ENCODE measurements at regions not wholly inside any gene's neighbourhood (a gene's known extent, or its start where the extent isn't known, plus 50 kb on each side); places are given as distances from the start of the nearest gene placed in this dataset.
"Not testable (repeated sequence)": the region's sequence is repeated elsewhere in the genome, so short reads cannot be mapped to it uniquely, and the experiment has no call there.

DNA sequence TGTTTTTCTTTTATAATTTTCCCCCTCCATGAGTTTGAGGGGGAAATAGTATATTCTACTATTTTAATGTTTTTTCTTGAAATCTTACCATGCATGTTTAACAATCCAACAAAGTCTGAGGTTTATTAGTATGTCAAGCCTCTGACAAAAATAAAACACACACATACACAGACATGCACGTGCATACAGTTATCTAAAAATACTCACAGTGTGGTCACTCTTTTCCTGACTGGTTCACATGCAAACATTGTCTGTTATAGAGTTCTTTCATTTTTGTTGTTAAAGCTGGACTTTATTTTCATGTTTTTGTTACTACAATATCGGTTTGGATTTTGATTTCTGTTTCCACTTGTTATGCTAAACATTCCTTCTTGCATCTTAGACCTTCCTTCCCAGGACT is 236.6 kb downstream of the MFSD1 start:
- in situ Hi-C loops (cut with HindIII; ENCODE audit: low sequenced_read_pairs): no loop called here

DNA sequence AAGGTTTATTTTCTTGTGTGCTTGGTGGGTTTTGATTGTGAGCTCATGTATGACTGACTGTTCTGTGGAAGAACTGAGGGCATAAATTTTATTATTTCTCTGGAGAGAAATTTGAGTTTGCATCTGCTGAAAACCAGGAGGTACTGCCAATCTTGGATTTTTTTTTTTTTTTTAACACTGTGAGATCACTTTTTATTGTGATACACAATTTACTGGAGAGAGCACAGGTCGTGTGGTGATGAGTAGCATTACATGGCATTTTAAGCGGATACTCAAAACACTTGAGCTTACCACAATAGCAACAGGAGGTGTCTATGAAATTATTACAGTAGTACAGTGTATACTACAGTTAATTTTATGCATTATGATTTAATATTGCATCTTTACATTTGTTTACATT is 237.4 kb downstream of the MFSD1 start:
- in situ Hi-C loops (cut with HindIII; ENCODE audit: low sequenced_read_pairs): no loop called here

DNA sequence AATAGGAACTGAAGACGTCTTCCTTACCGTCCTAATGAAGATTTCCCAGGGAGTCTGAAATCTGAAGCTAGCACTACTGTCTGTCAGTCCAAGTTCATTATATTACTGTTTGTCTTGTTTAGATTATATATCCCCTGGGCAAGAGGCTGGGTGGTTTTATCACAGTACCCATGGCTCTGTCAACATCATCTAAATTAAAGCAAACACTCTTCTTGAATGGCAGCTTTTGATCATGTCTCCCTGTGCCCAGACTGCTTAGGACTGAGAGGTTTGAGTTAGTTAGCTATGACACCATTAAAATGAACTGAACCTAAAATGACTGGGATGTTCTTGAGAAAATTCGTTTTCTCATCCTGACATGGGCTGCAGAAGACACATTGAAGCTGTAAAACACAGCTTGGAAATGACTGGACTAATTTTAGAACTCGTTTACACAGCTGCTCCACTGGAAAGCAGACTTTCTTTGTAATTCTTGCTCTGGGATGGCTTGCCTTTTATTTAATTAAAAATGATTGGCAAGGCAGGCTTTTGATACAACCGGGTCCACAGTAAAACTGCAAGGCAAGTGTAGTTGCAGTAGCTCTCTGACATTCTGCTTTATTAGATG is 243.5 kb downstream of the MFSD1 start:
- in situ Hi-C loops (cut with HindIII; ENCODE audit: low sequenced_read_pairs): no loop called here

DNA sequence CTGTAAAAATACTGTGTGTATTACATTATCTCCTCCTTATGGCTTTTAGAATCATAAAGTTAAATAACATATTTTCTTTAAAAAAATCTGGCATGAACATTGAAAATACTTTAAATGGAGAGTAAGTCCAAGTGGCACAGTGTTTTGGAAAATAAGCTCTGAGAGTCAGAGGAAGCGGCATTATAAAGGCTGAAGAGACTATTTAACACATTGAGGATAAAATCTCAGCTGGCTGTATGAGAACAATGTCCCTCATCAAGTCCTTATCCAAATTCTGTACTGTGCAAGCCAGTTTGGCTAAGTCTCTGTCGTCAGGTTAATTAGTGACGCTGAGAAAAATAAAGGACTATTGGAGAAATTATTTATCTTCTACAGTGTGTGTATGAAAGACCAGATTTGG is 245.5 kb downstream of the MFSD1 start:
- in situ Hi-C loops (cut with HindIII; ENCODE audit: low sequenced_read_pairs): no loop called here

DNA sequence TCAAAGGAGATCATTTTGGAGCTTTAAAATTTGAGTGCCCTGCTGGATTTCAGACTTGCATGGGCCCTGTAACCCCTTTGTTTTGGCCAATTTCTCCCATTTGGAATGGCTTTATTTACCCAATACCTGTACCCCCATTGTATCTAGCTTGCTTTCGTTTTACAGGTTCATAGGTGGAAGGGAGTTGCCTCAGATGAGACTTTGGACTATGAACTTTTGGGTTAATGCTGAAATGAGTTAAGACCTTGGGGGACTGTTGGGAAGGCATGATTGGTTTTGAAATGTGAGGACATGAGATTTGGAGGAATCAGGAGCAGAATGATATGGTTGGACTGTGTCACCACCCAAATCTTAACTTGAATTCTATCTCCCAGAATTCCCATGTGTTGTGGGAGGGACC is 250.6 kb downstream of the MFSD1 start:
- in situ Hi-C loops (cut with HindIII; ENCODE audit: low sequenced_read_pairs): not testable (repeated sequence)

DNA sequence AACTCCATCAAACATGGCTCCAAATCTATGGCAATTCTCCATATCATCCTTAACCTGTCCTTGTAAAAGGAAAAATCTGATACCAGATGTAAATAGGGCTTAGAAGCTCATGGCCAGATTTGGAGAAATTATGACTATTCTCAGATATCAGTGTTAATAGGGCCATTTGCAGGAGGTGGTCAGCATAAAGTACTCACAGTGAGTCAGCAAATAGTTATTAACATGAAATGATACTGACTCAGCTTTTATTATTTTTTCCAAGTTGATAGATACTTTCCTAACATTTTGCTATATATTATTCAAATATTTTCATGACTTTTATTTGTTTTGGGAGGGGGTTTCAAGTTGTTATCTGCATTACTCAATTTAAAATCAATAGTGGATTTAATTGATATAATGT is 255.8 kb downstream of the MFSD1 start:
- in situ Hi-C loops (cut with HindIII; ENCODE audit: low sequenced_read_pairs): no loop called here

DNA sequence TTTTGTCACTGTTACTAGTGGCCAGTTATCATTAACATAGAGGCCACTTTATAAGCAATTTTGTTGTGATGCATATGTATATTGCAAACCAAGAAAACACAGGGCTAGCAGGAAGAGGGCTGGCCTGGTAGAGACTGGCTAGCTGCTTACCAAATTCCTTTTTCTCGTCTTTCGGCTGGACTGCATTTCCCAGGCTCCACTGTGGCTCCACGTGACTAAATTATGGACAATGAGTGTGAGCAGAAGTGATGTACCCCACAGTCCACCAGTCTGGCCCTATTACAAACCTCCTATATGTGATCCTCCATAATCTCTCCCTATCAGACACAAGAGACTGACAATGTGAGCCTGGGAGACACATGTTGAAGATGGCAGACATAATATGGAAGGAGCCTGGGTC is 257.0 kb downstream of the MFSD1 start:
- in situ Hi-C loops (cut with HindIII; ENCODE audit: low sequenced_read_pairs): no loop called here

DNA sequence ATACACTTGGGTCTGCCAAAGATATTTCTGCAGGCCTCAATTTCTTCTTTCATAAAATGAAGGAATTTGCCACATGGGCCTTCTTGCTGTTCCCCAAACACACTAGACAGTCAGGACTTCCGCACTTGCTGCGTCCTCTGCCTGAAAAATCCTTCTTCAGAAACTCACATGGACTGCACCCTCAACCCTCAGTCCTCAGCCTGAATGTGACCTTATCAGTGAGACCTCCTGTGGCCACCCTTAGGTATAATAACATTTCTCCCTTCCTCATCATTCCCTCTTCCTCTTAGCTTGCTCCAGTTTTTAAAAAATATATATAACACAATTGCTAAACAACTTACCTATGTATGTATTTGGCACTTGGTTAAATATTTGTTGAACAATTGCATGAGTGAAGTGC is 257.5 kb downstream of the MFSD1 start:
- in situ Hi-C loops (cut with HindIII; ENCODE audit: low sequenced_read_pairs): no loop called here

DNA sequence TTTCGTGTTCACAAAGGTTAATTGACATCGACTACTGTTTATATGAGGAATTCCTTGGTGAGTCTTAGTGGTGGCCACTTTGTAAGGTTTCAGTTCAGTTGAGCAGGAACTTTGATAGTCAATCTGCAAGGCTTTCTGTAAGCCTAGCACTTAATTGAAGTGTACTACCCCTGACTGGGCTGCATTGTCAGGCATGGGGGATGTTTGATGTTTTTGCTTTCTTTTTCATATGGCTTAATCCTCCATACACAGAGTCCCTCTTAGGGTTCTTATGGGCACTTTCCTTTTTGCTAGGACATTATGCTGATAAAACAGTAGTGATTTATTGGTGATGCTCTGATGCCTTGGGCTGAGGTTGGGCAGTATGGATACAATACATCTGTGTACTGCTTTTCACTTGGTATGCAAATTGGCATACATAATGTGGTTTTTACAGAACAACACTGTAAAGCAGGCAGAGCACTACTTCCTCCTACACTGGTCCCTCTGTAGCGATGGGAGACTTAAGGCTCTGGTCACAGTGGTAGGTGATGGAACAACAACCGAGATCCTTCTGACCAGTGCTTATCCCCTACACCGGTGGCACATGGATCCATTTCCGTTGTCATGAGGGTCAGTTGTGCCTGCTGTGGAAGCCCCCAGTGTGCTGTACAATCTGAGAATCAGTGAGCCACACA is 261.0 kb downstream of the MFSD1 start:
- in situ Hi-C loops (cut with HindIII; ENCODE audit: low sequenced_read_pairs): no loop called here

DNA sequence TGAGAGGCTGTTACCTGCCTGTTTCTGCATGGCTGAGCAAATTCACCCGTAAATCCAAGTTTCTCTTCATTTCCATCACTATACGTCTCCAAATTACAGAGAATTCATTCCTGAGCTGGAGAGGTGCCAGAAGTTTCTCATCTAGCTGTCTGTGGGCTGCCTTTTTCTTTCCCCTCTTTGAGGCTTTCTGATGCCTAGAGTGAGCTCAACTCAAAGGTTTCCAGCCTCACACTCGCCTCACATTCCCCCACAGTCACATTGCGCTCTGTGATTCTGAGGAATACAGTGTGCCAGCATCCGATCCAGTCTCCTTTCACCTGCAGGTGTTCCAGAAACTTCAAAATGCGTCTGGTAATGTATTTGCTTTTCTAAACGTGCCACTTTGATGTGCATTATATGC is 267.2 kb downstream of the MFSD1 start, which contains the start of gene IQCJ:
IQCJ (plus strand) TSS at position 229 of the 400 bp plus-strand sequence.
- in situ Hi-C loops (cut with HindIII; ENCODE audit: low sequenced_read_pairs): no loop called here

DNA sequence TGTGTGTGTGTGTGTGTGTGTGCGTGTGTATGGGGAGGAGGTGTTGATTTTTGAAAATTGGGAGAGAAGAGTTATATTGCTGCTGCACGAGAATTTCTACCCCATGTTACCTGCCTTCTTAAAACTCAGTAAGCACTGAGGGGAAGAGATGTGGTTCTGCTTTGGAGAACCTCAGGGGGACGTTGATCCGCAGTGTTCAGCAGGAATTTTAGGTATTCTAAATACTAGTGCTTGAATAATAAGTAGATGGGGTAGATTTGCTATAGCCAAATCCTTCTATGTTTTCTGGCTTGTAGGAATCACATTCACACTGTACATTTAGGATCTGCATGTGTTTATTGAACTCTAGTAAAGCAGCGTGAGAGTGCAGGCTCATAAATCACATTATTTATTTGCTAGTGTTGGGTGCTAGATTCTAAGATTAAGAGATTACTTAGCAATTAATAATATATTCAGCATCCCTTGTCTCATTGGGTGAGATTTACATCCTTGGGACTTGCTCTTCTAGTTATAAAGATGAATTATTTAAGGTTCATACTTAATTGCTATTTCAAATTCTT is 268.1 kb downstream of the MFSD1 start:
- in situ Hi-C loops (cut with HindIII; ENCODE audit: low sequenced_read_pairs): no loop called here

DNA sequence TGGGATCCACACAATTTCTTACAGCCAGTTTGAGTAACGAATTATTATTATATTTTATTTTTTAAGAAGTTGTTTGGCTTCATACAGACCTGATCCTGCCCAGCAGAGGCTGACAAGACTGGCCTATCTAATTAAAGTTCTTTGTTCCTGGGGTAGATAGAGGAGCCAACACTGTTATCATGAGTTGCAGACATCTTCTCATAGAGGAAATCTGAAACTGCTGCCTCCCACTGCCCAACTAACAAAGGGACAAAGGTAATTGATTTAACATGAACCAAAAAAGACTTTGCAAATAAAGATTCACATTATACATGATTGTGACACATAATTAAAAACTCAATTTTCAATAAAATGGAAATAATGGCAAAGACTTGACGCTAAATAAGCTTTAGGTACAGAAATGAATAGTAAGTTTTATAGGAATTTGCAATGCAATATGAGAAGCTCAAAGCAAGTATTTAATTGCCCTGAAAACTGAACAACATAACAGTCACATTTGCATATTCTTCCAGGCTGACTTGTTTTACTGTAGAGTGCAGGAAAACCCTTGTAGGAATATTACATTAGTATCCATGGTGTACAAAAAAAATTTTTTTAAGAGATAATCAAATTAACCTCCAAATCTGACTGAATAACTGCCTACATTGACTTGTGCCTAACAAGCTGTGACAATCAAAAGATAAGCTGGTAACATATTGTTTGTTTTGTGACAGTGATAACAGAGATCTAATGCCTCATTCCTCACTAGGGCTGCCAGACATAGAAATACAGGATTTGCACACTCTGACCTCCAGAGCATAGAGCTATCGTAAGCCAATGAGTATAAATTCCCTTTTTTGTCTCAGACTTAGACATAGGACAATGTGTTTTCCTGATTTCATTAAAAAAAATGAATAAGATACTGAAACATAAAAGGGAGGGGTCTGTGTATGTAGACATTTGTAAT is 273.2 kb downstream of the MFSD1 start:
- in situ Hi-C loops (cut with HindIII; ENCODE audit: low sequenced_read_pairs): no loop called here

DNA sequence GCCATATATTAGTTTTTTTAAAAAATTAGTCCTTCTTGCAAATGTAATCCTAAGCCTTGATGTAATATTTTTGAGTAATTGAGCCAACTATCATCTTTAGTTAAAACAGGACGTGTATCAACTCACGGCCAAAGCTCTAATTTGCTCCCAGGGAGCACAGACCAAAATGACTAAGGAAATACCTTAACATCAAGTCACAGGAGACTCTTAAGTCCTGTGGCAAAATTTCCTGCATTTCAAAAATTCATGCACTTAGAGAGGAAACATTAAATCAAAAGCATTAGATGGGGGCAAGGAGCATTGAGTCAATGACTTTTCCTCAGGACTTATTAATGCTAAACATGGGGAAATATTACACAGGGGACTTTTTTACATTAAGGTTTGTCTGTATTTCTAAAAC is 276.0 kb downstream of the MFSD1 start:
- in situ Hi-C loops (cut with HindIII; ENCODE audit: low sequenced_read_pairs): no loop called here

DNA sequence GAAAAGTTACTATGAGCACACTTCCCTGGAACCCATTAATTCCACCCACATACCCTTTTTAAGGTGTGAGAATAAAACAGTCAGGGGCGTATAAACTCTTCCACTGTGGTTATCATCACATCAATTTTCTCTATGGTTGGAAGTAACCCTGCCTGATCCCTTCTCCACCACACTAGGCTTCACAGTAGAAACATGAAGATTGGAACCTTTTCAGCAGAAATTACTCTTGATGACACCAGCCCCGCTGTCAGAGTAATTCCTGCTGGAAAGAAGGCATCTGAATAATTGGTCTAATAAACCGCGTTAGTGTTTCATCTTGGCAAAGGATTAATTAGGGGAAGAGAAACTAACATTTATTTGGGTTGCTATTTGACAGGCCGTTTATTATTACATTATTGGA is 278.4 kb downstream of the MFSD1 start:
- in situ Hi-C loops (cut with HindIII; ENCODE audit: low sequenced_read_pairs): no loop called here

DNA sequence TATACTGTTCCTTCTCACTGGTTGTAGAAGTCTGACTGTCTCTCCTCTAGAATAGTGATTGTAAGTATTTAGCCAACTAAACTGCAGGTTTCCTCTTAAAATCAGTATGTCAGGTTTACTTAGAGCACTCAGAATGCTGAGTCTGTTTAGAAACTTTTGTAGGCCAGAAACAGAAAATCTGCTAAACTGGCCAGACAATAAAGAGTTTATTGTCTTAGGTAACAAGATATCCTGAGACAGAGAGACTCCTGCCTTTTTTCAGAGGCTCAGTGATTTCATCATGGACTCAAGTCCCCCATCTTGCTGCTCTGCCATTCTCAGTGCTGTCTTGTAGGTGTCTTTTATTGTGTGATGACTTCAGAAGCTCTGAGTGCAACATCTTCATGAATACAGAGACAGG is 279.0 kb downstream of the MFSD1 start:
- in situ Hi-C loops (cut with HindIII; ENCODE audit: low sequenced_read_pairs): no loop called here

DNA sequence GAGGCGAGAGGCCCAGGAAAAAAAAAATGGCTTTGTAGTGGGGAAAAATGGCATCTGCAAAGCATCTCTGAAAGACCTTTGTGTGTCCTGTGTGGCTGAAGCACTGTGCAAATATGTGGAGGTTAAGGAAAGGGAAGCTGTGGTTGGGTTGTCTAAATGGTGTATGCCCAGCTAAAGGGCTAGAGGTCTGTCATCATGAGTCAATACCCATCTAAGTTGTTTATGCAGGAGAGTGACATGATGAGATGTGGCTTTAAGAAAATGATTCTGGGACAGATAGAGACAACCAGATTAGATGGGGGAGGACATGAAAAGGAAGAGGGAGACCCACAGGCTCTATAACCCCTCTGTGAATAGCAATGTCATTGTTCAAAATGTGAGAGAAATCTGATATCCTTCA is 280.7 kb downstream of the MFSD1 start:
- in situ Hi-C loops (cut with HindIII; ENCODE audit: low sequenced_read_pairs): no loop called here

DNA sequence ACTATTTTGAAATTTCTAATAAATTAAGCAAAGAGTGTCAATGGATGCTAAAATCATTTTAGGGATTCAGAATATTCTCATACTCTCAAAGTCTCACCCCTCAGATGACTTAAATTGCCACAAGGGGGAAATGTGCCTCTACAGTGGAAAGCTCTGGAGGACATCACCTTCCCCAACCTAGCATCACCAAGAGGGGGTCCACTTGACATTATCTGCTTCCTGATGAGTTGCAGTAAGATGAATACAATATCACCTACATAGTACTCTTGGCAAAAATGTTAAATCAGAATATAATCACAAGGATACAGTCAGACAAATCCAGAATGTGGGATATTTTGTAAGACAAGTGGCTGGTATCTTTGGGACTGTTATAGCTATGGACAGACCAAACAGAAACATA is 290.1 kb downstream of the MFSD1 start:
- in situ Hi-C loops (cut with HindIII; ENCODE audit: low sequenced_read_pairs): no loop called here

DNA sequence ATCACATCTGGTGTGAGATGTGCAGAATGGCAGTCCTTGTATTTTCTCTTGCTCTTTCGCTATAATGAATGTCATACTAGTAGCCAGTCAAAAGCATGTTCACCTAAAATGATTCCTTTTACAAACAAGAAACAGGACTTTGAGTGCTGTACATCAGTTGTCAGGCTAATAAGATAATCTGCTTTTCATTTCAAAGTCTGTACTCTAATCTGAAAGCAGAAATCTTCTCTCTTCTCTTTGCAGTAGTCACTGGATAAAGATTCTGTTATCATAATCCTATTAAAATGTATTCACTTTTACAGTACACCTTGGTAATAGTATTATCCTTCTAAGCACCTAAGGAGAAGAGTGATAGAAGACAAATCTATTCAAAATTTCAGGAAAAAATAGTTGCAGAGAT is 300.1 kb downstream of the MFSD1 start:
- in situ Hi-C loops (cut with HindIII; ENCODE audit: low sequenced_read_pairs): loop anchor here (10.0 kb wide), 1 partner anchor 207 kb away; no protein-coding TSS in a partner anchor

DNA sequence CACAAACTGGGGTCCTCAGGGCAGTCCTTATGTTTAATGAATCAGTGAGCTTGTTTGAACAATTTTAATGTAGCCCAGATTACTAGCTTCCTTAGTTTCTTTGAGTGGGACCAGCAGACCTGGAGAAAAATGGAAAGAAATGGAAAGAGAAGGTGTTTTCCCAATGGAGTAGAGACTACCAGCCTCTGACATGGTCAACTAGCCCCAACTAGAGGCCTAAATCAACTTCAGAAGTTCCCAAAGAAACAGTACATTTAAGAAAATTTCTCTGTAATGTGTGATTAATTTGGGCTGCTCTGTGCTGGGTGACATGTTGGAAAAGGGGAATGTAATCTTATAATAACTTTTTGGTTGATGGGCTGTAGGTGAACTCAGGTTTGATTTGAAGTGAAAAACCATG is 310.9 kb downstream of the MFSD1 start:
- in situ Hi-C loops (cut with HindIII; ENCODE audit: low sequenced_read_pairs): no loop called here

DNA sequence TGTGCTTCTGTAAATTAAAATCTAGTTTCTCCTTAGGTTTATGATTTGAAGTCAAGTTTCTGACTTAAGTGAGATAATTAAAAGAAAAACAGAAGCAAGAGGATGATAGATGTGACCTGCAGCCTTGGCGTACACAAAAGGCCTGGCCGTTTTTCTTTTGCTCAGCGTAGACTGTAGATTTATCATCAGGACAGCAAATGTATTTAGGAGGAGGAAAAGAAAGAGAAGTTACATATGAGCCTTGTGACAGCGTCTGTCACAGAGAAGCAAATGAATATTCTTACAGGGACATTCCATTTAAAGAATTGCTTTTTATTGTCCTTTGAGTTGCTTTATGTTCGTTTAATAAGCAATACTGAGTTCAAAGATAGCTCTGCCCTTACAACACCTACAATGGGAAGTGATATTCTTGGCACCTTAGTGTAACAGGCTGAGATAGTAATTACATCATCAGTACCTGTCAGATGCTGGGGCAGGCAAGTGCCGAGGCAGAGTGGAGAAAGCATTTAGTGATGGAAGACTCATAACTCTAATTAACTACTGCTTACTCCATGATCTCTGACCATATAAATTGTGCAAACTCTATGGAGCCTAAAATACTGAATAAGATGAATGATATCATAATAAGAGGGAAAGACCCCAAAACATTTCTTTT is 311.5 kb downstream of the MFSD1 start:
- in situ Hi-C loops (cut with HindIII; ENCODE audit: low sequenced_read_pairs): no loop called here

DNA sequence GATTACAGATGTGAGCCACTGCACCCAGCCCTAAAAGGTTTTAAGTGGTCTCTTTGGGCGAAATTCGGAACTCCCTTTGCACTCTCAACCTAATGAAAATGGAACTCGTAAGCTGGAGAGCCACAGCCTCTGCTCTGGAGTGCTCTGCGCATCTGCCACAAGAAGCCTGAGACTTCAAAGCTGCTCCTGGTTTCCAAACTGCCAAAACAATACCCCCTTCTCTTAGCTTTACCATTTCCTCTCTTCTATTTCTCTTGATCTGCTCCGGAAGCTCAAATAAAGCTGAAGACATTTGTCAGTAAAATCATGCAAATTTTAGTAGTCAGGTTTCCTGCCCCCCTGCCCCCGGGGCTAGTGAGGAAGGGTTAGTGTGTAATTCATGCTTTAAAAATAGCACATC is 312.7 kb downstream of the MFSD1 start:
- in situ Hi-C loops (cut with HindIII; ENCODE audit: low sequenced_read_pairs): no loop called here

All from DLD1 (cell line).